ENCODE measurements at regions not wholly inside any gene's neighbourhood (a gene's known extent, or its start where the extent isn't known, plus 50 kb on each side); places are given as distances from the start of the nearest gene placed in this dataset.

- H3K4me3 ChIP-seq (ENCODE audit: low read depth, low read length): no peak overlapping the region
- DNase-seq (ENCODE audit: low read depth): no peak
- TF ChIP-seq, protein P1, sequence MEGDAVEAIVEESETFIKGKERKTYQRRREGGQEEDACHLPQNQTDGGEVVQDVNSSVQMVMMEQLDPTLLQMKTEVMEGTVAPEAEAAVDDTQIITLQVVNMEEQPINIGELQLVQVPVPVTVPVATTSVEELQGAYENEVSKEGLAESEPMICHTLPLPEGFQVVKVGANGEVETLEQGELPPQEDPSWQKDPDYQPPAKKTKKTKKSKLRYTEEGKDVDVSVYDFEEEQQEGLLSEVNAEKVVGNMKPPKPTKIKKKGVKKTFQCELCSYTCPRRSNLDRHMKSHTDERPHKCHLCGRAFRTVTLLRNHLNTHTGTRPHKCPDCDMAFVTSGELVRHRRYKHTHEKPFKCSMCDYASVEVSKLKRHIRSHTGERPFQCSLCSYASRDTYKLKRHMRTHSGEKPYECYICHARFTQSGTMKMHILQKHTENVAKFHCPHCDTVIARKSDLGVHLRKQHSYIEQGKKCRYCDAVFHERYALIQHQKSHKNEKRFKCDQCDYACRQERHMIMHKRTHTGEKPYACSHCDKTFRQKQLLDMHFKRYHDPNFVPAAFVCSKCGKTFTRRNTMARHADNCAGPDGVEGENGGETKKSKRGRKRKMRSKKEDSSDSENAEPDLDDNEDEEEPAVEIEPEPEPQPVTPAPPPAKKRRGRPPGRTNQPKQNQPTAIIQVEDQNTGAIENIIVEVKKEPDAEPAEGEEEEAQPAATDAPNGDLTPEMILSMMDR (IDR thresholded peaks at IDR 0.05; ENCODE audit: insufficient read depth, low read length): no peak
Observed at GRCh38 chr13:61162106-61162505, 253.5 kb downstream of the PCDH20 start.

DNA sequence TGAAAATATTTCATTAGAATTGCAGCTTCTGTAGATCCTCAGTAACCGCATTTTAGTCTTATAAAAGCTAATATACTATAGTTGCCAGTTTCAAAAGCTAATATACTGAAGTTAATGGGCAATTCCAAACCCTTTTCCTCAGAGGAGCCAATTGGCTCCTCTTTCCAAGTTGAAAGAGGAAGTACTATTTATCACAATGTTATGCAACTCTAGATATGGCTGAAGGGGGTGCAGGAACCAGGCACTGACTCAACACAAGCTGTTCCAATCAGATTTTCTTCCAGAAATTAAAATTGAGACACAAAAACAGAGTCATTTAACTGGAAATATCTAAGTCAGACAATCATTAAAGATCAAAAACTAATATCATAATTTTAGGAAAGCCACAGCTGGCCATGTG lies 258.9 kb downstream of the PCDH20 start:
- no peak overlapping the region for H3K4me3 ChIP-seq (ENCODE audit: low read depth, low read length)
- no peak for DNase-seq (ENCODE audit: low read depth)
- TF ChIP-seq, protein P1 (IDR thresholded peaks at IDR 0.05; ENCODE audit: insufficient read depth, low read length): no peak

DNA sequence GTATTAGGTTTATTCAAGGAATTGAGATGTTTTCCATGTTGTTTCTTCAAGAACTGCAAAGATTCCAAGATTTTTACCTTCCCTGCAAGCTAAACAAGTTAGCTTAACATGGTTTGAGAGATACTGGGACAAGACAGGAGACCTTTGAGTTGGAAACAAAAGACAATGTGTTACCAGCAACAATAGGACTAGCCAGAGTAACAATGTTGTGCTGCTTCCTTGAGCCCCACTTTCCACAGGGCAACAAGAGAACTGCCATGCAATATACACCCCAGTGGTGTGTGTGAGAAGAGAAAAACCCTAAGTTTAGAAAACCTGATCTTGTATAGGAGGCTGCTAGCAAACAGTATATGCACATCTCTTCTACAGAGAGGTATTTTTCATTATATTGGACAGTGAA lies 264.6 kb downstream of the PCDH20 start:
- no peak for DNase-seq (ENCODE audit: low read depth)
- H3K4me3 ChIP-seq (ENCODE audit: low read depth, low read length): no peak overlapping the region

GRCh38 chr13:61149331-61149730 lies 266.3 kb downstream of the PCDH20 start:
- no peak overlapping the region for H3K4me3 ChIP-seq (ENCODE audit: low read depth, low read length)
- TF ChIP-seq, protein P1 (IDR thresholded peaks at IDR 0.05; ENCODE audit: insufficient read depth, low read length): no peak
- DNase-seq (ENCODE audit: low read depth): no peak

More for the DNA sequence above, 264.6 kb downstream of the PCDH20 start:
- TF ChIP-seq, protein P1 (IDR thresholded peaks at IDR 0.05; ENCODE audit: insufficient read depth, low read length): no peak

GRCh38 chr13:61148691-61149315 lies 266.8 kb downstream of the PCDH20 start:
- DNase-seq (ENCODE audit: low read depth): no peak
- TF ChIP-seq, protein P1 (IDR thresholded peaks at IDR 0.05; ENCODE audit: insufficient read depth, low read length): no peak
- no peak overlapping the region for H3K4me3 ChIP-seq (ENCODE audit: low read depth, low read length)

DNA sequence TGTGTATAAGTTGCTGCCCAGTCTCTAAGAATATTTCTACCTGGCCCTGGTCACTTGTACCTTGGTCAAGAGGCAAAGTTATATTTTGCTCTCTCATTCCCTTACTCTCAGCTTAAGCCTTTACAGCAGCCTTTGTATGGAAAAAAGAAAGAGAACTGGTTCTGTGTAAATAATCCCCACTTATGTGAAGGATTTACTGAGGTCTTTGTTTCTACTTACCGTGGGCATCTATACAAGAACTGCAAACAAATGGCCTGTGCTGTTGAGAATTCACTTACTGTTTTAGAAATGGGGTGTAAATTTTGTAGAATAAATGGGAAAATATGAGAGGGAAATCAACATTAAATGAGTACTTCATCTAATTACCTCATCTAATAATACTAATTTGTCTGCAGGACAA lies 267.4 kb downstream of the PCDH20 start:
- DNase-seq (ENCODE audit: low read depth): no peak
- no peak overlapping the region for H3K4me3 ChIP-seq (ENCODE audit: low read depth, low read length)
- TF ChIP-seq, protein P1 (IDR thresholded peaks at IDR 0.05; ENCODE audit: insufficient read depth, low read length): no peak

DNA sequence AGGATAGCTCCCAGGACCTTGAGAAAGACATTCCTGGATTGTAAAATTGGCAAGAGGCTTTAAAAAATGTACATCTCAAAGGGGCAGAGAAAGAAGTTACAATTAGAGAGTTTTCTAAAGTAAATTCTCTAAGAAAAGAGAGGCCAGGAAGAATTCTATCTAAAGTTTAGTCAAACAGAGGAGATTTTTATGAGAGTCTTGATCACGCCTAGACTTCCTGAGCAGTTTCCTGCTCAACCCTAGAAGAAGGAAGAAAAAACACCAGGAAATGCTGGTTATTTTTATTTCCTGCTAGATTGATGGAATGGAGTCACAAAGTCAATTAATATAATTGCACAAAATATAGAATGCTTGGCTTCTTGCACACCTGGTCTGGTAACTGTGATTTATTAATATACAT lies 269.1 kb downstream of the PCDH20 start:
- TF ChIP-seq, protein P1 (IDR thresholded peaks at IDR 0.05; ENCODE audit: insufficient read depth, low read length): no peak
- no peak for DNase-seq (ENCODE audit: low read depth)

More for the DNA sequence above, 269.1 kb downstream of the PCDH20 start:
- no peak overlapping the region for H3K4me3 ChIP-seq (ENCODE audit: low read depth, low read length)

Data from fibroblast of the aortic adventitia (primary cell).